GM12892 (cell line): ENCODE measurements at regions not wholly inside any gene's neighbourhood (a gene's known extent, or its start where the extent isn't known, plus 50 kb on each side); places are given as distances from the start of the nearest gene placed in this dataset.

ENCODE experiments used
- POLR2A ChIP-seq: IDR thresholded peaks from 2 replicates; pipeline ENCODE4 v1.6.1; 2011; ENCODE audit warnings: low read depth, low read length, control low read depth
- POLR2AphosphoS5 ChIP-seq: IDR thresholded peaks from 2 replicates; pipeline ENCODE4 v1.6.1; 2011; ENCODE audit warnings: low read depth, low read length, control low read depth
- TAF1 ChIP-seq: IDR thresholded peaks from 2 replicates; pipeline ENCODE4 v1.6.1; 2011; ENCODE audit warnings: low read depth, mild to moderate bottlenecking, control low read depth, low read length, borderline replicate concordance

GRCh38 chr2:220068846-220069245, 441.4 kb downstream of the SLC4A3 start:
- no peak for TF ChIP-seq POLR2A
- no peak for TF ChIP-seq POLR2AphosphoS5
- no peak for TF ChIP-seq TAF1
